Ishikawa (cell line): ENCODE measurements at regions not wholly inside any gene's neighbourhood (a gene's known extent, or its start where the extent isn't known, plus 50 kb on each side); places are given as distances from the start of the nearest gene placed in this dataset.

ENCODE experiments used
- EGR1 ChIP-seq: IDR thresholded peaks from 2 replicates; pipeline ENCODE4 v1.6.1; 2012
- TEAD4 ChIP-seq: IDR thresholded peaks from 2 replicates; pipeline ENCODE4 v1.6.1; 2012
- YY1 ChIP-seq: IDR thresholded peaks from 2 replicates; pipeline ENCODE4 v1.6.1; 2012; ENCODE audit warnings: low read depth

DNA sequence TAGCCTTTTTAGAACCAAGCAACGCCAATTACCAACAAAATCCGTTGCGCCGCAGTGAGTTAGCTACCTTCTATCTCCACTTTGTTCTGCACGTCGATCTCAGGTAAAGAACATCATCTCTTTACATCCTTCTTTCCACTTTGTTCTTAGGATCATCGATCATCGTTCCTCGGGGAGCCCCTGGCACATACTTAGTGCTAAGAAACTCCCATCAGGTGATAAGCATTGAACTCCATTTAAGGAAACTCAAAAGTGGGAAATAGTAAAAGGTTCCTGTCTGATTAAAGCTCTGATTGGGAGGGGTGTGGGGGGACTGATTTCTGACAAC, 227.0 kb upstream of the PRSS16 start:
- TF ChIP-seq YY1: no peak
- TF ChIP-seq EGR1: no peak
- TF ChIP-seq TEAD4: no peak
